ENCODE measurements at regions not wholly inside any gene's neighbourhood (a gene's known extent, or its start where the extent isn't known, plus 50 kb on each side); places are given as distances from the start of the nearest gene placed in this dataset.

DNA sequence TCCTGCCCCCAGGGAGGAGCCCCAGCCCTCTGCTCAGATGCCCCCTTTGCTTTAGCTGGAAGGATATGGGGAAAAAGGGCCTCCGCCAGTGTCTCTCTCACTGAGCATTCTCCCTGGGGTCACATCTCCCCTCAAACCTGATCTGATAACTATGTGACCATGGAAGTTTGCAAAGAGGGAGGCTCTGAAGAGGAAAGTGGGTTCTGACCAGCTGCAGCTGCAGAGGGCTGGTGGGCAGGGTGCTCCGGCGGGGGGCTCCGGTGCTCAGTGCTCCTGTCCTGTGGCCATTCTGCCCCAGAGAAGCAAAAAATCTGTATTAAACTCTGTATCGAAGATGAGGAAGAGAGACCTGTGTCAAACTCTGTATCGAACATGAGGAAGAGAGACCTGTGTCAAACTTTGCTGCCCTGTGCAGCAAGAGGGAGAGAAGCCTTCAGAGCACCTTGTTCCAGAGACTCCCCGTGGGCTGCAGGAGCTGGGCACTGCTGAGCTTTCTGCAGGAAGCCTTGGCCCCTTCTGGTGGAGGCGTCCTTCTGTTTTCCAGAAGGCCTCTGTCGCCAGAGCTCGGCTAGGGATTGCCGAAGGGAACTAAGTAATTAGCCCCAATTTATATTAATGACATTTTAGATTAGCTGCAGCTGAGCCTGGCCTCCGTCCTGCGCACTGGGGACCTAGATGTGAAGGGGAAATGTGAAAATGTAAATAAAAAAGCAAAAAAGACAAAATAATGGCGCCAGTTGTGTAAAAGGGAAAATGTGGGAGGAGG lies 186.2 kb upstream of the C1orf174 start:
- Histone ChIP-seq H3K9me3 (replicated peaks; ENCODE audit: control insufficient read depth, low read depth, low read length) (peaks cover 4% of the 10 kb centered on the region), H3K4me1 (ENCODE audit: control insufficient read depth, insufficient read depth, low read length) (peaks cover 4% of the 10 kb centered on the region), H3K27ac (ENCODE audit: low read length) (no peak overlapping the region), H3K4me3 (ENCODE audit: low read length) (no peak overlapping the region), H3K36me3 (ENCODE audit: control insufficient read depth, insufficient read depth, low read length) (no peaks in the 10 kb centered on the region), H3K27me3 (ENCODE audit: control insufficient read depth, insufficient read depth, low read length) (peaks cover 23% of the 10 kb centered on the region)
- WGBS (ENCODE audit: insufficient coverage) = 86% methylated on average over 6 of the region's 14 CpGs
- no peak for DNase-seq

GRCh38 chr1:4086921-4087320 lies 186.8 kb upstream of the C1orf174 start:
- no peak overlapping the region for H3K27ac ChIP-seq (ENCODE audit: low read length)
- H3K4me3 ChIP-seq (ENCODE audit: low read length) = no peak overlapping the region
- H3K36me3 ChIP-seq (ENCODE audit: control insufficient read depth, insufficient read depth, low read length) = no peaks in the 10 kb centered on the region
- peaks cover 10% of the 10 kb centered on the region for H3K9me3 ChIP-seq (replicated peaks; ENCODE audit: control insufficient read depth, low read depth, low read length)
- no peak for DNase-seq
- 87% methylated on average over 3 of the region's 4 CpGs for WGBS (ENCODE audit: insufficient coverage)
- peaks cover 23% of the 10 kb centered on the region for H3K27me3 ChIP-seq (ENCODE audit: control insufficient read depth, insufficient read depth, low read length)
- H3K4me1 ChIP-seq (ENCODE audit: control insufficient read depth, insufficient read depth, low read length) = peaks cover 4% of the 10 kb centered on the region

GRCh38 chr1:4087530-4088420 lies 187.7 kb upstream of the C1orf174 start:
- WGBS (ENCODE audit: insufficient coverage) = 84% methylated on average over 7 of the region's 9 CpGs

GRCh38 chr1:4088676-4089075 lies 188.6 kb upstream of the C1orf174 start:
- Histone ChIP-seq H3K27me3 (ENCODE audit: control insufficient read depth, insufficient read depth, low read length) (peaks cover 9% of the 10 kb centered on the region), H3K27ac (ENCODE audit: low read length) (no peak overlapping the region)

More at GRCh38 chr1:4087530-4088420, 187.7 kb upstream of the C1orf174 start:
- no peak overlapping the region for H3K27ac ChIP-seq (ENCODE audit: low read length)
- DNase-seq = no peak
- no peak overlapping the region for H3K4me3 ChIP-seq (ENCODE audit: low read length)
- peaks cover 12% of the 10 kb centered on the region for H3K9me3 ChIP-seq (replicated peaks; ENCODE audit: control insufficient read depth, low read depth, low read length)
- no peaks in the 10 kb centered on the region for H3K36me3 ChIP-seq (ENCODE audit: control insufficient read depth, insufficient read depth, low read length)
- H3K4me1 ChIP-seq (ENCODE audit: control insufficient read depth, insufficient read depth, low read length) = peaks cover 3% of the 10 kb centered on the region
- peaks cover 16% of the 10 kb centered on the region for H3K27me3 ChIP-seq (ENCODE audit: control insufficient read depth, insufficient read depth, low read length)

GRCh38 chr1:4089421-4090175 lies 189.5 kb upstream of the C1orf174 start:
- peaks cover 5% of the 10 kb centered on the region for H3K27me3 ChIP-seq (ENCODE audit: control insufficient read depth, insufficient read depth, low read length)
- peaks cover 12% of the 10 kb centered on the region for H3K9me3 ChIP-seq (replicated peaks; ENCODE audit: control insufficient read depth, low read depth, low read length)
- H3K27ac ChIP-seq (ENCODE audit: low read length) = no peak overlapping the region
- WGBS (ENCODE audit: insufficient coverage) = 87% methylated on average over 12 of the region's 15 CpGs
- H3K4me1 ChIP-seq (ENCODE audit: control insufficient read depth, insufficient read depth, low read length) = no peaks in the 10 kb centered on the region
- no peak for DNase-seq
- H3K4me3 ChIP-seq (ENCODE audit: low read length) = no peak overlapping the region
- H3K36me3 ChIP-seq (ENCODE audit: control insufficient read depth, insufficient read depth, low read length) = no peaks in the 10 kb centered on the region

More at GRCh38 chr1:4088676-4089075, 188.6 kb upstream of the C1orf174 start:
- Histone ChIP-seq H3K9me3 (replicated peaks; ENCODE audit: control insufficient read depth, low read depth, low read length) (peaks cover 12% of the 10 kb centered on the region), H3K4me1 (ENCODE audit: control insufficient read depth, insufficient read depth, low read length) (no peaks in the 10 kb centered on the region), H3K36me3 (ENCODE audit: control insufficient read depth, insufficient read depth, low read length) (no peaks in the 10 kb centered on the region), H3K4me3 (ENCODE audit: low read length) (no peak overlapping the region)
- DNase-seq = no peak
- WGBS (ENCODE audit: insufficient coverage) = 87% methylated on average over 8 of the region's 15 CpGs

- H3K36me3 ChIP-seq (ENCODE audit: control insufficient read depth, insufficient read depth, low read length) = no peaks in the 10 kb centered on the region
- H3K4me3 ChIP-seq (ENCODE audit: low read length) = no peak overlapping the region
- DNase-seq = no peak
- peaks cover 5% of the 10 kb centered on the region for H3K27me3 ChIP-seq (ENCODE audit: control insufficient read depth, insufficient read depth, low read length)
- peaks cover 12% of the 10 kb centered on the region for H3K9me3 ChIP-seq (replicated peaks; ENCODE audit: control insufficient read depth, low read depth, low read length)
- no peak overlapping the region for H3K27ac ChIP-seq (ENCODE audit: low read length)
- 67% methylated on average over 5 of the region's 5 CpGs for WGBS (ENCODE audit: insufficient coverage)
- no peaks in the 10 kb centered on the region for H3K4me1 ChIP-seq (ENCODE audit: control insufficient read depth, insufficient read depth, low read length)
These were observed 190.5 kb upstream of the C1orf174 start for GRCh38 chr1:4090556-4090955.

- Histone ChIP-seq H3K27ac (ENCODE audit: low read length) (no peak overlapping the region), H3K4me1 (ENCODE audit: control insufficient read depth, insufficient read depth, low read length) (no peaks in the 10 kb centered on the region), H3K9me3 (replicated peaks; ENCODE audit: control insufficient read depth, low read depth, low read length) (peaks cover 12% of the 10 kb centered on the region), H3K27me3 (ENCODE audit: control insufficient read depth, insufficient read depth, low read length) (peaks cover under 1% of the 10 kb centered on the region), H3K36me3 (ENCODE audit: control insufficient read depth, insufficient read depth, low read length) (no peaks in the 10 kb centered on the region), H3K4me3 (ENCODE audit: low read length) (no peak overlapping the region)
- no peak for DNase-seq
- WGBS (ENCODE audit: insufficient coverage) = 73% methylated on average over 5 of the region's 6 CpGs
These were observed 191.0 kb upstream of the C1orf174 start for GRCh38 chr1:4090976-4091660.

- no peak overlapping the region for H3K4me3 ChIP-seq (ENCODE audit: low read length)
- no peak overlapping the region for H3K27ac ChIP-seq (ENCODE audit: low read length)
- no peaks in the 10 kb centered on the region for H3K27me3 ChIP-seq (ENCODE audit: control insufficient read depth, insufficient read depth, low read length)
- no peaks in the 10 kb centered on the region for H3K36me3 ChIP-seq (ENCODE audit: control insufficient read depth, insufficient read depth, low read length)
- DNase-seq = no peak
- H3K9me3 ChIP-seq (replicated peaks; ENCODE audit: control insufficient read depth, low read depth, low read length) = peaks cover 12% of the 10 kb centered on the region
- H3K4me1 ChIP-seq (ENCODE audit: control insufficient read depth, insufficient read depth, low read length) = no peaks in the 10 kb centered on the region
- WGBS (ENCODE audit: insufficient coverage) = 88% methylated on average over 7 of the region's 7 CpGs
These were observed 191.9 kb upstream of the C1orf174 start for GRCh38 chr1:4091996-4092395.

DNA sequence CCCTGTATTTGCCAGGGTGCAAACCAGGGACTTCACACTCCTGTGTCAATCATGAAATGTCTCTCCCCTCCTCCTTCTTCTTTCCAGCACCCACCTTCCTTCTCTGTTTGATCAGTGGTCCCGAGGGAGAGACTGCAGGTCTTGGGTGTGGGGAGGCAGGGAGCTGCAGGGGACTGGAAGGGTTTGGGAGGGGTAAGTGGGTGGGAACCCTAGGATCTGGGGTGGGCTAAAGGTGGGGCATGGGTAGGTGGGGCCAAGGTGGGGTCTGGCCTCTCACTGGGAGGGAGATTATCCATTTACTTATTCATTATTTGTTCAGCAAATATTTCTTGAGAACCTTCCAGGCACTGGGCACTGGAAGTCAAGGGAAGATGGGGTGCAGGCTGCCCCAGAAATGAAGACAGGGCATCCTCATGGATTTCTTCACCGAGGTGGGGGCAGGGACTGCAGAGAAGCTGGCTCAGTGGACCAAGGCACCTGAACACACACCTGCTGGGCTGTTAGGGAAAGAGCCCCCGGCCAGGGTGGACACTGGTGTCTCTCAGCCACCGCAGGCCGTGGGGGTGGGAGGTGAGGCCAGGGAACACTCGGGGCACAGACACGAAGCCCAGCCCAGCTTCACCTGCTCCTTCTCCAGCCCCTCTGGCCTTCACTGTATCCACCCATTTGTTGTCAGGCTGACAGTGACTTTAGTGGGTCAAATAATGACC lies 193.9 kb upstream of the C1orf174 start:
- no peak for DNase-seq
- 88% methylated on average over 2 of the region's 7 CpGs for WGBS (ENCODE audit: insufficient coverage)
- Histone ChIP-seq H3K9me3 (replicated peaks; ENCODE audit: control insufficient read depth, low read depth, low read length) (peaks cover 12% of the 10 kb centered on the region), H3K36me3 (ENCODE audit: control insufficient read depth, insufficient read depth, low read length) (no peaks in the 10 kb centered on the region), H3K4me1 (ENCODE audit: control insufficient read depth, insufficient read depth, low read length) (no peaks in the 10 kb centered on the region), H3K27me3 (ENCODE audit: control insufficient read depth, insufficient read depth, low read length) (no peaks in the 10 kb centered on the region), H3K4me3 (ENCODE audit: low read length) (no peak overlapping the region), H3K27ac (ENCODE audit: low read length) (no peak overlapping the region)
